Caco-2 (cell line): ENCODE measurements at regions not wholly inside any gene's neighbourhood (a gene's known extent, or its start where the extent isn't known, plus 50 kb on each side); places are given as distances from the start of the nearest gene placed in this dataset.

ENCODE experiments used
- BruUV-seq: library from RNA; stranded (reverse); fragments of 400-500 nt; replicated peaks from 2 replicates; lab custom pipeline; 2021; lab: Mats Ljungman, UMichigan
- CTCF ChIA-PET: fragments of 300-600 bp; sonication (Branson Sonifier 250); formaldehyde crosslinking; loops from one replicate; lab custom pipeline; 2022; ENCODE audit warnings: antibody characterized with exemption; lab: Charles Lee
- POLR2A ChIA-PET: fragments of 300-600 bp; sonication (Branson Sonifier 250); formaldehyde crosslinking; loops from one replicate; lab custom pipeline; 2022; ENCODE audit warnings: antibody characterized with exemption; lab: Charles Lee
- DNase-seq, 2 experiments: peaks; one replicate each; pipeline versions ENCODE4 v3.0.0 to v3.0.0-alpha.2; 2020 to 2022
- H3K27me3 ChIP-seq: replicated peaks from 2 replicates; pipeline ENCODE4 v1.6.0; 2011; ENCODE audit warnings: low read length; ENCODE audit not compliant: control insufficient read depth, insufficient read depth
- H3K36me3 ChIP-seq: 2 replicates; pipeline ENCODE4 v1.5.1; 2011; ENCODE audit warnings: low read length; ENCODE audit not compliant: control insufficient read depth, insufficient read depth
- H3K4me1 ChIP-seq: fragments of 250-450 bp; sonication (Bioruptor Pico); 2 replicates; pipeline ENCODE4 v1.5.1; 2020; ENCODE audit warnings: mild to moderate bottlenecking
- H3K4me3 ChIP-seq: 2 replicates; pipeline ENCODE4 v1.5.1; 2011; ENCODE audit warnings: low read depth, mild to moderate bottlenecking, control low read depth, low read length
- H3K9me3 ChIP-seq: fragments of 250-450 bp; sonication (Bioruptor Pico); 2 replicates; pipeline ENCODE4 v1.5.1; 2020; ENCODE audit warnings: mild to moderate bottlenecking, moderate library complexity
- H3K27ac Mint-ChIP-seq: one replicate; pipeline ENCODE4 v1.8.0; 2022; ENCODE audit warnings: mixed read lengths; ENCODE audit not compliant: unreplicated experiment
- H3K27me3 Mint-ChIP-seq: one replicate; pipeline ENCODE4 v1.8.0; 2022; ENCODE audit warnings: mixed read lengths; ENCODE audit not compliant: insufficient read depth, unreplicated experiment
- H3K36me3 Mint-ChIP-seq: one replicate; pipeline ENCODE4 v1.8.0; 2022; ENCODE audit warnings: mild to moderate bottlenecking, mixed read lengths; ENCODE audit not compliant: insufficient read depth, unreplicated experiment
- H3K4me1 Mint-ChIP-seq: one replicate; pipeline ENCODE4 v1.8.0; 2022; ENCODE audit warnings: low read depth, mixed read lengths; ENCODE audit not compliant: unreplicated experiment
- H3K4me3 Mint-ChIP-seq: one replicate; pipeline ENCODE4 v1.8.0; 2022; ENCODE audit warnings: mild to moderate bottlenecking, moderate library complexity, mixed read lengths; ENCODE audit not compliant: unreplicated experiment
- H3K9me3 Mint-ChIP-seq: one replicate; pipeline ENCODE4 v1.8.0; 2022; ENCODE audit warnings: mixed read lengths; ENCODE audit not compliant: unreplicated experiment
- intact Hi-C: fragments of 100-400 bp; cut with micrococcal nuclease; formaldehyde crosslinking; loops from one replicate; pipeline ENCODE4 v1.10.0; 2022; ENCODE audit not compliant: unreplicated experiment
- TF ChIP-seq, protein P1 (sequence below), 2 experiments: fragments of 200-600 bp in 1 of 2; IDR thresholded peaks; 1 replicate in 1 of 2; 2 replicates in 1 of 2; pipeline versions ENCODE4 v1.5.1 to v1.8.0; 2011 to 2022; ENCODE audit warnings: antibody characterized with exemption in 1 of 2, control low read depth in 1 of 2, inconsistent platforms in 1 of 2, low read depth in 1 of 2, low read length in 1 of 2, mild to moderate bottlenecking in 1 of 2, moderate library complexity in 1 of 2; ENCODE audit not compliant: insufficient read depth in 1 of 2, severe bottlenecking in 1 of 2, unreplicated experiment in 1 of 2

DNA sequence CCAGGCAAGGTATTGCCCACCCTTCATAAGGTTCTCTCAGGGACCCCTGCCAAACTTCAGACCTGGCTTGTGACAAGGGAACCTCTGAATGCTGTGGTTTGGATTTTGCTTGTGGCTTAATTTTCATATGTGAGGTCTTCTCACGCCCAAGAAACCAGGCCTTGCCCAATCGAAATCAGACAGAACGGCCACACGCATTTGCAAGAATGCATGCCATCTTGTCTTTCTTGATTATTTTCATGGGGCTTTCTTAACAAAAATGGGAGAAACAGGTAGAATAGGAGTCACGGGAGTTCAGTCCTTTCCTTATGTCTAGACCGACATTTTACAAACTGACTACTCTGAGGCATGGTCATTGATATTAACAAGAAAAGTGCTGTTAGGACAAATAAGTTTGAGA is 170.2 kb upstream of the PAPPA start:
- H3K27ac Mint-ChIP-seq = no peak overlapping the region
- CTCF ChIA-PET = no interaction called here
- H3K4me1 Mint-ChIP-seq = no peaks in the 10 kb centered on the region
- POLR2A ChIA-PET = no interaction called here
- H3K4me3 Mint-ChIP-seq = no peak overlapping the region
- peaks cover 3% of the 10 kb centered on the region for H3K27me3 Mint-ChIP-seq
- Histone ChIP-seq H3K36me3 (no peaks in the 10 kb centered on the region), H3K9me3 (no peaks in the 10 kb centered on the region), H3K4me3 (no peak overlapping the region), H3K4me1 (no peaks in the 10 kb centered on the region), H3K27me3 (no peaks in the 10 kb centered on the region)
- TF ChIP-seq, protein P1, sequence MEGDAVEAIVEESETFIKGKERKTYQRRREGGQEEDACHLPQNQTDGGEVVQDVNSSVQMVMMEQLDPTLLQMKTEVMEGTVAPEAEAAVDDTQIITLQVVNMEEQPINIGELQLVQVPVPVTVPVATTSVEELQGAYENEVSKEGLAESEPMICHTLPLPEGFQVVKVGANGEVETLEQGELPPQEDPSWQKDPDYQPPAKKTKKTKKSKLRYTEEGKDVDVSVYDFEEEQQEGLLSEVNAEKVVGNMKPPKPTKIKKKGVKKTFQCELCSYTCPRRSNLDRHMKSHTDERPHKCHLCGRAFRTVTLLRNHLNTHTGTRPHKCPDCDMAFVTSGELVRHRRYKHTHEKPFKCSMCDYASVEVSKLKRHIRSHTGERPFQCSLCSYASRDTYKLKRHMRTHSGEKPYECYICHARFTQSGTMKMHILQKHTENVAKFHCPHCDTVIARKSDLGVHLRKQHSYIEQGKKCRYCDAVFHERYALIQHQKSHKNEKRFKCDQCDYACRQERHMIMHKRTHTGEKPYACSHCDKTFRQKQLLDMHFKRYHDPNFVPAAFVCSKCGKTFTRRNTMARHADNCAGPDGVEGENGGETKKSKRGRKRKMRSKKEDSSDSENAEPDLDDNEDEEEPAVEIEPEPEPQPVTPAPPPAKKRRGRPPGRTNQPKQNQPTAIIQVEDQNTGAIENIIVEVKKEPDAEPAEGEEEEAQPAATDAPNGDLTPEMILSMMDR (IDR thresholded peaks at IDR 0.05; ENCODE audit: insufficient read depth in 1 of 2, low read depth in 1 of 2, low read length in 1 of 2, severe bottlenecking in 1 of 2, unreplicated experiment in 1 of 2) = no peak
- no peaks in the 10 kb centered on the region for H3K36me3 Mint-ChIP-seq
- H3K9me3 Mint-ChIP-seq = no peaks in the 10 kb centered on the region
- intact Hi-C loops = no loop called here
- BruUV-seq = no TSS peak
- DNase-seq = no peak

DNA sequence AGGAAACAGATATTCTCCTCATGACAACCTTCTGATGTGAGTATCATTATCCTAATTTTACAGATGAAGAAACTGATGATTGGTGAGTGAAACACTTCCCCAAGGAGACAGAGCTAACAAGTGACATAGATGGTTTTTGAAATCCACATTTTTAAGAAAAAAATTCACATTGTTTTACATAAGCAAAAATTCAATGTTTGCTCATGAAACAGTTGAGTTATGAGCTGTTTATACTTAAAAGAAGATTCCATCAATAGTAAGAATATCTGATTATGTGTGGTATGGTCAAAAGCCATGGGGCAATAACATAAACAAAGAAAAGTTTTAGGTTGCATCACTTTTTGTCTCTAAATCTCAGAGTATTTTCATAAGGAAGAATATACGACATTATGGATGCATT is 167.9 kb upstream of the PAPPA start:
- POLR2A ChIA-PET = no interaction called here
- no TSS peak for BruUV-seq
- DNase-seq = no peak

GRCh38 chr9:115986508-115986907 is 167.1 kb upstream of the PAPPA start:
- no peaks in the 10 kb centered on the region for H3K36me3 ChIP-seq
- H3K9me3 Mint-ChIP-seq = no peaks in the 10 kb centered on the region
- POLR2A ChIA-PET = no interaction called here
- no TSS peak for BruUV-seq
- H3K27ac Mint-ChIP-seq = no peak overlapping the region
- intact Hi-C loops = no loop called here
- H3K27me3 Mint-ChIP-seq = peaks cover 3% of the 10 kb centered on the region
- H3K36me3 Mint-ChIP-seq = no peaks in the 10 kb centered on the region
- H3K4me1 Mint-ChIP-seq = no peaks in the 10 kb centered on the region
- no peak for DNase-seq
- H3K27me3 ChIP-seq = no peaks in the 10 kb centered on the region
- no peaks in the 10 kb centered on the region for H3K9me3 ChIP-seq
- CTCF ChIA-PET = no interaction called here
- H3K4me3 ChIP-seq = no peak overlapping the region
- H3K4me1 ChIP-seq = no peaks in the 10 kb centered on the region
- TF ChIP-seq, protein P1 (IDR thresholded peaks at IDR 0.05; ENCODE audit: insufficient read depth in 1 of 2, low read depth in 1 of 2, low read length in 1 of 2, severe bottlenecking in 1 of 2, unreplicated experiment in 1 of 2) = no peak
- H3K4me3 Mint-ChIP-seq = no peak overlapping the region

More for the DNA sequence above, 167.9 kb upstream of the PAPPA start:
- Mint-ChIP-seq H3K27ac (no peak overlapping the region), H3K4me1 (no peaks in the 10 kb centered on the region), H3K36me3 (no peaks in the 10 kb centered on the region), H3K4me3 (no peak overlapping the region), H3K9me3 (no peaks in the 10 kb centered on the region), H3K27me3 (peaks cover 3% of the 10 kb centered on the region)
- Histone ChIP-seq H3K27me3 (no peaks in the 10 kb centered on the region), H3K36me3 (no peaks in the 10 kb centered on the region), H3K4me3 (no peak overlapping the region), H3K9me3 (no peaks in the 10 kb centered on the region), H3K4me1 (no peaks in the 10 kb centered on the region)
- TF ChIP-seq, protein P1 (IDR thresholded peaks at IDR 0.05; ENCODE audit: insufficient read depth in 1 of 2, low read depth in 1 of 2, low read length in 1 of 2, severe bottlenecking in 1 of 2, unreplicated experiment in 1 of 2) = no peak
- CTCF ChIA-PET = no interaction called here
- intact Hi-C loops = no loop called here
